Neural crest cell (in vitro differentiated cells): ENCODE measurements at regions not wholly inside any gene's neighbourhood (a gene's known extent, or its start where the extent isn't known, plus 50 kb on each side); places are given as distances from the start of the nearest gene placed in this dataset.
"Not testable (repeated sequence)": the region's sequence is repeated elsewhere in the genome, so short reads cannot be mapped to it uniquely, and the experiment has no call there.

Experiments used
- DNase-seq: peaks from one replicate; pipeline ENCODE4 v3.0.0; 2021; ENCODE audit warnings: low read depth, mixed read lengths, low spot score
- H3K27ac Mint-ChIP-seq: one replicate; pipeline ENCODE4 v1.8.0; 2021; ENCODE audit warnings: mild to moderate bottlenecking, mixed read lengths; ENCODE audit not compliant: unreplicated experiment
- H3K27me3 Mint-ChIP-seq: 2 replicates; pipeline ENCODE4 v1.8.0; 2021; ENCODE audit warnings: low read depth, mild to moderate bottlenecking, mixed read lengths
- H3K36me3 Mint-ChIP-seq: 2 replicates; pipeline ENCODE4 v1.8.0; 2021; ENCODE audit warnings: low read depth, mild to moderate bottlenecking, mixed read lengths
- H3K4me1 Mint-ChIP-seq: 2 replicates; pipeline ENCODE4 v1.8.0; 2021; ENCODE audit warnings: mixed read lengths
- H3K4me3 Mint-ChIP-seq: one replicate; pipeline ENCODE4 v1.8.0; 2021; ENCODE audit warnings: mild to moderate bottlenecking, mixed read lengths
- H3K9me3 Mint-ChIP-seq: 2 replicates; pipeline ENCODE4 v1.8.0; 2021; ENCODE audit warnings: mixed read lengths
- TF ChIP-seq, protein P1 (sequence below): fragments of 200-600 bp; sonication (generic); conservative IDR thresholded peaks from 2 replicates; pipeline ENCODE4 v1.5.0; 2021; ENCODE audit warnings: antibody characterized with exemption, mild to moderate bottlenecking

- Mint-ChIP-seq H3K27ac (no peak overlapping the region), H3K27me3 (no peaks in the 10 kb centered on the region), H3K4me3 (no peak overlapping the region), H3K4me1 (no peaks in the 10 kb centered on the region), H3K9me3 (peaks cover 38% of the 10 kb centered on the region), H3K36me3 (peaks cover 12% of the 10 kb centered on the region)
- TF ChIP-seq, protein P1, sequence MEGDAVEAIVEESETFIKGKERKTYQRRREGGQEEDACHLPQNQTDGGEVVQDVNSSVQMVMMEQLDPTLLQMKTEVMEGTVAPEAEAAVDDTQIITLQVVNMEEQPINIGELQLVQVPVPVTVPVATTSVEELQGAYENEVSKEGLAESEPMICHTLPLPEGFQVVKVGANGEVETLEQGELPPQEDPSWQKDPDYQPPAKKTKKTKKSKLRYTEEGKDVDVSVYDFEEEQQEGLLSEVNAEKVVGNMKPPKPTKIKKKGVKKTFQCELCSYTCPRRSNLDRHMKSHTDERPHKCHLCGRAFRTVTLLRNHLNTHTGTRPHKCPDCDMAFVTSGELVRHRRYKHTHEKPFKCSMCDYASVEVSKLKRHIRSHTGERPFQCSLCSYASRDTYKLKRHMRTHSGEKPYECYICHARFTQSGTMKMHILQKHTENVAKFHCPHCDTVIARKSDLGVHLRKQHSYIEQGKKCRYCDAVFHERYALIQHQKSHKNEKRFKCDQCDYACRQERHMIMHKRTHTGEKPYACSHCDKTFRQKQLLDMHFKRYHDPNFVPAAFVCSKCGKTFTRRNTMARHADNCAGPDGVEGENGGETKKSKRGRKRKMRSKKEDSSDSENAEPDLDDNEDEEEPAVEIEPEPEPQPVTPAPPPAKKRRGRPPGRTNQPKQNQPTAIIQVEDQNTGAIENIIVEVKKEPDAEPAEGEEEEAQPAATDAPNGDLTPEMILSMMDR = no peak
- DNase-seq = no peak
Measured at GRCh38 chr1:56125316-56125715, 454.0 kb downstream of the PLPP3 start.

DNA sequence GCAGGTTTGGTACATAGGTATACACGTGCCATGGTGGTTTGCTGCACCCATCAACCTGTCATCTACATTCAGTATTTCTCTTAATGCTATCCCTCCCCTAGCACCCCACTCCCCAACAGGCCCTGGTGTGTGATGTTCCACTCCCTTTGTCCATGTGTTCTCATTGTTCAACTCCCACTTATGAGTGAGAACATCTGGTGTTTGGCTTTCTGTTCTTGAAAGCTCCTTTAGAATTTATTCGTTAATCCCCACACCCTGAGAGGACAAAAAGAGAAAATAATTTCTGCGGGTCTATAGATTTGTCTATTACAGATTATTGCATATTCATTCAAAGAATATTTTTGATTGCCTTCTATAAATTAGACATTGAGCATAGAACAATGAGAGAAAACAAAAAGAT lies 455.5 kb downstream of the PLPP3 start:
- Mint-ChIP-seq H3K27me3 (no peaks in the 10 kb centered on the region), H3K4me1 (no peaks in the 10 kb centered on the region), H3K27ac (no peak overlapping the region), H3K36me3 (peaks cover 12% of the 10 kb centered on the region), H3K4me3 (no peak overlapping the region), H3K9me3 (peaks cover 34% of the 10 kb centered on the region)
- TF ChIP-seq, protein P1 = no peak
- DNase-seq = no peak

- Mint-ChIP-seq H3K36me3 (peaks cover 9% of the 10 kb centered on the region), H3K4me3 (no peak overlapping the region), H3K9me3 (peaks cover 31% of the 10 kb centered on the region), H3K27me3 (no peaks in the 10 kb centered on the region), H3K27ac (no peak overlapping the region), H3K4me1 (no peaks in the 10 kb centered on the region)
- DNase-seq = no peak
- TF ChIP-seq, protein P1 = no peak
Measured at GRCh38 chr1:56123421-56123820, 455.9 kb downstream of the PLPP3 start.

GRCh38 chr1:56120021-56120420 lies 459.3 kb downstream of the PLPP3 start:
- Mint-ChIP-seq H3K4me1 (no peaks in the 10 kb centered on the region), H3K4me3 (no peak overlapping the region), H3K36me3 (peaks cover 7% of the 10 kb centered on the region), H3K27ac (no peak overlapping the region), H3K9me3 (peaks cover 18% of the 10 kb centered on the region), H3K27me3 (no peaks in the 10 kb centered on the region)
- DNase-seq = no peak
- TF ChIP-seq, protein P1 = no peak

DNA sequence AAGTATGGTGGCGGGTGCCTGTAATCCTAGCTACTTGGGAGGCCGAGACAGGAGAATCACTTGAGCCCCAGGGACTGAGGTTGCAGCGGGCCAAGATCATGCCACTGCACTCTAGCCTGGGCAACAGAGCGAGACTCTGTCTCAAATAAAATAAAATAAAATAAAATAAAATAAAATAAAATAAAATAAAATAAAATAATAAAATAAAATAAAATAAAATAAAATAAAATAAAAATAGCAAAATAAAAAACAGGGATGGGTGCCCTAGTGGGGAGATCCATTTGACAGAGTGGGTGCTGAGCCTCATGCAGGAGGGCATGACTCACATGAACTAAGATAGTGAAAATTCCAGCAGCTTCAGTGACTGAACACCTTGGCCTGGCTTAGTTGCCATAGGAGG lies 460.7 kb downstream of the PLPP3 start:
- not testable (repeated sequence) for H3K27me3 Mint-ChIP-seq, H3K4me1 Mint-ChIP-seq, H3K4me3 Mint-ChIP-seq, H3K27ac Mint-ChIP-seq, H3K36me3 Mint-ChIP-seq, DNase-seq
- peaks cover 18% of the 10 kb centered on the region for H3K9me3 Mint-ChIP-seq

DNA sequence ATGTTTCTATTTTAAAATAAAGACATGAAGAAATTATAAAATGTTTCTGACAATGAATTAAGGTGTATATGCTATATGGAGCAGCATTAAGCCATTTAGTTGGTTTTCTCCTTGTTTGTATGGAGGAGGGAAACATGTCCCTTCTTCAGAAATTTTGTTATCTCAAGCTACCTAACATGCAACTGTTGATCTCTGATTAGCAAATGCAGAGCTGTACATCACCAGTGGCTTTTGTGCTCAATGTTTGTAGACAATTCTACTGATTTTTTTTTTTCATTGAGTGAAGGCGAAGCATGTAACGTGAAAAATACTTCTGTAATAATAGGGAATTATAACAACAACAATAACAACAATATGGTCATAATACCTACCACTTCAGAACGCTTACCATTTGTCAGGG lies 463.7 kb downstream of the PLPP3 start:
- Mint-ChIP-seq H3K36me3 (peaks cover 3% of the 10 kb centered on the region), H3K27me3 (no peaks in the 10 kb centered on the region), H3K27ac (no peak overlapping the region), H3K4me1 (no peaks in the 10 kb centered on the region), H3K9me3 (peaks cover 3% of the 10 kb centered on the region), H3K4me3 (no peak overlapping the region)
- no peak for DNase-seq
- TF ChIP-seq, protein P1 = no peak
